ENCODE measurements at regions not wholly inside any gene's neighbourhood (a gene's known extent, or its start where the extent isn't known, plus 50 kb on each side); places are given as distances from the start of the nearest gene placed in this dataset.

- DNase-seq (ENCODE audit: low read depth), result no peak
Measured at GRCh38 chr3:13963137-13963886, 83.4 kb upstream of the WNT7A start.

DNA sequence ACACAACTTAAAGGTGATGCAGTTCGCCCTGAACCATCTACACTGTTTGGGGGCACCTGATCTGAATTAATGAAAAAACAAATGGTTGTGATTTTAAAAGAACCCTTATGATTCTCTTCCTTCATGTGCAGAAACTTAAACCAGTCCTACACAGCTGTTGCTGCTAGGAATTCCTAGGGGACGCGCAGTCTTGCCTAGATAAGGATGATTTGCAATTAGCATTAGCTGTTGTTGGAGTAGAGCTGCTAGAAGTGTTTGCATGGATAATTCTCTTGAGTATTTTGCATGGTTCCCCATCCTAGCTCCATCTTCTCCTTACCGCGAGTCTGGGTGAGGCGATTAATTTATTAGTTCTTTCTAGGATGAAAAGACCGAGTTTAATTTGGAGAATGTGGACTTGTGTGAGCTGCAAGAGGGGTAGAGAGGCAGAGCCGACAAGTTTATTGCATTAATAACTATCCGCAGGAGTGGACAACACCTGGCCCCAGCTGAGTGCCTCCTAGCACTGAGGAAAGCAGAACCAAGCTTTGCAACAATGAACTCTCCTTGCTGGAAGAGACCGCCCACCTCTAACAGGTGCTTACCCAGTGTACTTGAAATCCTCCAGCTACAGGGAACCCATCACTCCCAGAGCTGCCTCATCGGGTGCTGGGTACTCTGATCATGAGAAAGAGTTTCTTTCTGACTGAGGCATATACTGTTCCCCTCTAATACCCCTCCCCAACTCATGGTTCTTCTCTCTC, 75.0 kb upstream of the WNT7A start:
- no peak for DNase-seq (ENCODE audit: low read depth)

DNA sequence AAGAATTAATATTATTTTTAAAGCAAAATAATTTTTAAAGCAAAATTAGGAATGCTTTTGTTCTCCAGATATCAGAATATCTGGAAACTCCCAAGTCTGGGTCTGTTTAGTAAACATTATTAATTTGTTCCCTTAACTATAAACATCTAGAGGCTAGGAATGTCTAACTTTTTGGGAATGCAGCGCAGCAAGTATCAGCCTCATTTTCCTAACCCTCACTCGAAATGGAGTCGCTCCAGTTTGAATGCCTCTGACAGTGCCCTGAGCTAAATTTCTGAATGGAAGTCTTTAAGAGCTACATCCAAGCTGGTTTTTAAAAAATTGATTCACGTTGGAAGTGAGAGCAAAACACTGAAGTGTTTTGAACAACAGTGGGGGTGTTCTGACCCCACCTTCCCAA, 74.4 kb upstream of the WNT7A start:
- DNase-seq (ENCODE audit: low read depth), result no peak

GRCh38 chr3:13951184-13951583, 71.3 kb upstream of the WNT7A start:
- no peak for DNase-seq (ENCODE audit: low read depth)

DNA sequence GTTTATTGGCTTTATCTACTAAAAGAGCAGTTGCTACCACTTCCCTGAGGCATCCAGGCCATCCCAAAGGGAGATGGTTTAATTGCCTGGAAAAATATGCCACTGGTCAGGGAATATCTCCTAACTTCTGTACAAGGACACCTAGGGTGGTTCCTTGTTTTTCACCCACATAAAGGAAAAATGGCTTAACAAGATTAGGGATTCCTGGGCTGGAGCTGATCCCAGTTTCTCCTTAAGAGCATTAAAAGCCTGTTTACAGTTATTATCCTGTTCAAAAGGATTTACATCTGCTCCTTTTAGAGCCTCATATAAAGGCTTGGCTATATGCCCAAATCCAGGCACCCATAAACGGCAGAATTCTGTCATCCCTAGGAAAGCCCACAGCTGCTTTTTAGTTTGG, 70.2 kb upstream of the WNT7A start:
- no peak for DNase-seq (ENCODE audit: low read depth)

- DNase-seq (ENCODE audit: low read depth), result no peak
Measured at GRCh38 chr3:13947912-13948311, 68.0 kb upstream of the WNT7A start.

DNA sequence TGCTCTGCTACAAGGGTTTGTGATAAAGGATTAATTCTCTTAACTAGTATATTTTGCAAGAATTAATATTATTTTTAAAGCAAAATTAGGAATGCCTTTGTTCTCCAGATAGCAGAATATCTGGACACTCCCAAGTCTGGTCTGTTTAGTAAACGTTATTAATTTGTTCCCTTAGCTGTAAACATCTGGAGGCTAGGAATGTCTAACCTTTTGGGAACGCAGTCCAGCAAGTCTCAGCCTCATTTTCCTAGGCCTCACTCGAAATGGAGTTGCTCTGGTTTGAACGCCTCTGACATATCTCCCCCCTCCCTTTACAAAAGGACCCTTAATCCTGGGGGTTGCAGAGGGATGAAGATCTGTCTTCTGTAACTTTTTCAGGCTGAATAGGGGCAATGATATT, 59.3 kb upstream of the WNT7A start:
- no peak for DNase-seq (ENCODE audit: low read depth)

- no peak for DNase-seq (ENCODE audit: low read depth)
Measured at GRCh38 chr3:13937131-13937530, 57.3 kb upstream of the WNT7A start.

- DNase-seq (ENCODE audit: low read depth), result no peak
Measured at GRCh38 chr3:13935494-13936094, 55.7 kb upstream of the WNT7A start.

DNA sequence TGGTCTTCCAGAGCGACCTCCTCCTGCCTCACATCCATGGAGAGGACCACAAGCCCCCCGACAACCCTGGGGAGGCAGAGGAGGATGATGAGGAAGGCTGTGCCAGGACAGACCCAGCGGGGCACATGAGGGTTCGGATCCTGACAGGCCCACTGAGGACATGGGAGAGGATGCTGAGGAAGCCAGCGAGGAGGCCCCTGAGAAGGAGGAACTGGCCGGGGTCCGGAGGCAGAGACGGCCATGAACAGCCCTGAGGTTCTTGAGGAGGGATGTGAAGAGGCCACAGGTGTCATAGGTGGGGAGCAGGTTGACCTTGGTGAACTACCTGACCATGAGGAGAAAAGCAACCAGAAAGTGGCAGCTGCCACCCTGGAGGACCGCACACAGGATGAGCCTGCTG, 54.9 kb upstream of the WNT7A start:
- DNase-seq (ENCODE audit: low read depth), result no peak

DNA sequence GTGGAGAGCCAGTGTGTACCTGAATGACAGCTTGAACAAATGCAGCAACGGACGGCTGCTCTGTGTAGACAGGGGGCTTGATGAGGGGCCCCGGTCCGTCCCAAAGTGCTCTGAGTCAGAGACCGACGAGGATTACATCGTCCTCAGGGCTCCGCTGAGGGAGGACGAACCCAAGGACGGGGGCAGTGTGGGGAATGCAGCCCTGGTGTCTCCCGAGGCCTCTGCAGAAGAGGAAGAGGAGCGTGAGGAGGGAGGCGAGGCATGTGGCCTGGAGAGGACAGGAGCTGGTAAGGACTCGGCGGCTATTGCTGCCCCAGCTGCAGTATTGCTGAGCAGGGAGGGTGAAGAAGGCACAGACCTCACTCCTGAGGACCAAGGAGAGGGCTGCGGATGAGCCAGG, 54.4 kb upstream of the WNT7A start:
- no peak for DNase-seq (ENCODE audit: low read depth)

DNA sequence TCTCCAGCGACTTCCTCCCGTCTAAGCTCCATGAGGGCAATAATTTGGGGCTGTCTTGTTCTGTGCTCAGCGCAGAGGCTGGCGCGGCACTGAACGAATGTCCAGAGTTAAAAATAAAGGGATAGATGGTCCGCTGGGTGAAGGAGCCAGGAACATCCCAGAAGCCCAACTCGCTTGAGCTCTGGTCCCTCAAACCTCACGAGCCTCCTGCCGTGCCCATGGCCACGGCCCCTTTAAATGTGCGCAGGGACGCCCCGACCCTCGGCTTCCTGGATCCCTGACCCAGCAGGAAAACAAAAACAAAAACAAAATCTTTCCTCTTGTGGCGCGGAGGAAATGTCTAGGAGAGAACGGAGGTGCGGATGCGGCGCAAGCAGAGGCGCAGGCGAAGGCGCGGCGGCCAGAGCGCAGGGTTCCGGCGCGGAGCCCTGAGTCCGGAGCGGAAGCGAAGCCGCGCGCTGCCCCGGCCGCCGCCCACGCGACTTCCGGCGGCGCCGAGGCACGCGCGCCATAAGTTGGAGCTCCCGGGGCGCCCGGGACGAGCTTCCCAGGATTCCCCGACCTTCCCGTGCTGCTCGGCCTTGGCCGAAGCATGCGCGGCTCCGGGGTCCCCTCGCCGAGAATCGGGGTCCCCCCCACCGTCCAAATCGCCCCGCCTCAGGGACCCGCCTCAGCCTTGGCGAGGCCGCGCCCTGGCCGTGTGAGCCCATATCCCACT, 52.9 kb upstream of the WNT7A start:
- no peak for DNase-seq (ENCODE audit: low read depth)

DNA sequence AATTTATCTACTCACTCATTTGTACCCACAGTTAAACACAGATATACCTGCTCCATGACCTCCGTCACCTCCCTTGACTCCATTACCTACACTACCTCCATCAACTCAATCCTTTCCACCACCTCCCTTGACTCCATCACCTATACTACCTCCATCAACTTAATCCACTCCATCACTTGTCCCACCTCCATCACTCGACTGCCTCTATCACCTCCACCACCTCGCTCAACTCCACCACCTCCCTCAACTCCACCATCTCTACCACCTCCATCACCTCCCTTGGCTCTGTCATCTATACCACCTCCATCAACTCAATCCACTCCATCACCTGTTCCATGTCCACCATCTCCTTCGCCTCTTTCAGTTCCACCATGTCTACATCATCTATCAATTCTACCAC, 51.3 kb upstream of the WNT7A start:
- no peak for DNase-seq (ENCODE audit: low read depth)

Measured in HT1080 (cell line).